Astrocyte of the spinal cord (primary cell): ENCODE measurements at regions not wholly inside any gene's neighbourhood (a gene's known extent, or its start where the extent isn't known, plus 50 kb on each side); places are given as distances from the start of the nearest gene placed in this dataset.

ENCODE experiments used
- DNase-seq: peaks from one replicate; pipeline ENCODE4 v3.0.0; 2011; ENCODE audit warnings: low read depth, low spot score
- H3K4me3 ChIP-seq: 2 replicates; pipeline ENCODE4 v1.5.1; 2011; ENCODE audit warnings: low read depth, mild to moderate bottlenecking, low read length, moderate library complexity
- CTCF ChIP-seq: IDR thresholded peaks from 2 replicates; pipeline ENCODE4 v1.5.1; 2012; ENCODE audit warnings: low read depth, mild to moderate bottlenecking, low read length, inconsistent platforms
- in situ Hi-C: cut with HindIII; loops from 2 replicates; pipeline ENCODE4 v1.10.0; 2017; ENCODE audit warnings: low sequenced_read_pairs

- no peak overlapping the region for H3K4me3 ChIP-seq
- no peak for DNase-seq
- in situ Hi-C loops, result no loop called here
- no peak for TF ChIP-seq CTCF
Measured at GRCh38 chr10:3914733-3915132, 129.7 kb upstream of the KLF6 start.

GRCh38 chr10:3911713-3912442 is 126.9 kb upstream of the KLF6 start:
- in situ Hi-C loops, result no loop called here
- H3K4me3 ChIP-seq, result no peak overlapping the region
- TF ChIP-seq CTCF, result no peak
- no peak for DNase-seq

- H3K4me3 ChIP-seq, result no peak overlapping the region
- no peak for DNase-seq
- in situ Hi-C loops, result no loop called here
- TF ChIP-seq CTCF, result no peak
Measured at GRCh38 chr10:3911241-3911640, 126.2 kb upstream of the KLF6 start.

- no peak for DNase-seq
- TF ChIP-seq CTCF, result no peak
- no peak overlapping the region for H3K4me3 ChIP-seq
- in situ Hi-C loops, result no loop called here
Measured at GRCh38 chr10:3909339-3909738, 124.3 kb upstream of the KLF6 start.

- no peak overlapping the region for H3K4me3 ChIP-seq
- DNase-seq, result no peak
- in situ Hi-C loops, result no loop called here
- no peak for TF ChIP-seq CTCF
Measured at GRCh38 chr10:3908183-3908582, 123.2 kb upstream of the KLF6 start.

- in situ Hi-C loops, result no loop called here
- peak; percentile 85 for DNase-seq
Measured at GRCh38 chr10:3907514-3907913, 122.5 kb upstream of the KLF6 start.

More at GRCh38 chr10:3907514-3907913, 122.5 kb upstream of the KLF6 start:
- TF ChIP-seq CTCF, result no peak
- H3K4me3 ChIP-seq, result no peak overlapping the region
